GM21619 (cell line): ENCODE measurements at regions not wholly inside any gene's neighbourhood (a gene's known extent, or its start where the extent isn't known, plus 50 kb on each side); places are given as distances from the start of the nearest gene placed in this dataset.
"Not testable (repeated sequence)": the region's sequence is repeated elsewhere in the genome, so short reads cannot be mapped to it uniquely, and the experiment has no call there.

ENCODE experiments used
- ATAC-seq: cut with Tn5 transposase; IDR thresholded peaks from one replicate; pipeline ENCODE4 v1.9.1; 2021; ENCODE audit not compliant: unreplicated experiment

DNA sequence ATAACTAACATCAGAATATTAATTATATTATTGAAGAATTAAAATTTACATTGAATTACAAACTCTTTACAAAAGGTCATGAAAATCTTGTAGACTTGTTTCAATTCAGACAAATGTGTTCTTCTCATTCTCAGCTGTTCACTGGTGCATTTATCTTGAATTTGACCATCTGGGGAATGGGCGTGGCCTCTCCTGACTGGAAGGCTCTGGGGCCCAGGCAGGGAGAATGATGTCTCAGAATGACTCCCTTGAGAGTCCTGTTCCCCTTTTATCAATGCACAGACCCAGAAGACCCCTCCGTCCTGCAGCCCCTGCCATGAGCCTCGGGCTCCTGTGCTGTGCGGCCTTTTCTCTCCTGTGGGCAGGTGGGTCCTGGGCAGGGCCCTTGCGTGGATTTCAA lies 242.2 kb upstream of the PRSS1 start:
- not testable (repeated sequence) for ATAC-seq

DNA sequence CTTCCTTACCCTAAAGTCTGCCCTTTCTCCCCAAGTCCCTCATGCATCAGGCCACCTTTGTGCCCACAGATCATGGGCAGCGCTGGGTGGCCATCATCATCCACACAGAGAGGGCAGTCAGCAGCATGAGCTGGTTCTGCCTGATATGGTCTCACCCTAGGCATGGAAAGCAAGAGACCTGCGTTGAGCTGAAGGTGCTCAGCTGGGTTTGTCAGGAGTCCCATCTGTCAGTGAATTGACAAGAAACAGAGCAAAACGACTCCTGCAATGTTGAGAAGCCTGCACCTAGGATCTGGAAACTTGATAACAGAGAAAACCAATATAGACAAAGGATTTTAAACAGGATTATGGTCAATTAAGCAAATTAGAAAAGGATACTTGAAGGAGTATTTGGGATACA lies 242.7 kb upstream of the PRSS1 start:
- no peak for ATAC-seq

DNA sequence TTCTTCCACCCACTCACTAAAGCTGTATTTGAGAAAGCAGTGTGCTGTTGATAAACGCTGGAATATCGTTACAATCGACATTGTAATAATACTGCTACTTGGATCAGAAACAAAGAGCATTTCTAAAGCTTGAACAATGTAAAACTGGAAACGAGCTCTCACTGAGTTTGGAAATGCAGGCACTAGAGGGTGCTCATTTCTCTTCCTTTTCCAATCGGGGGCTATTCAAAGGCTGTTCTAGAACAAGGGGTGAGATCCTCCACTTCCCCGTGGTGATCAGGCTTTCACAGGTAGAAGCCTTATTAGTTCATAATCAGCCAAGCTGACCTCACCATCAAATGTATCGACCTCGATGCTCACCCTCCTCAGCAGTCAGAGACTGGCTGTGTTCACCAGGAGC lies 245.3 kb upstream of the PRSS1 start:
- not testable (repeated sequence) for ATAC-seq

DNA sequence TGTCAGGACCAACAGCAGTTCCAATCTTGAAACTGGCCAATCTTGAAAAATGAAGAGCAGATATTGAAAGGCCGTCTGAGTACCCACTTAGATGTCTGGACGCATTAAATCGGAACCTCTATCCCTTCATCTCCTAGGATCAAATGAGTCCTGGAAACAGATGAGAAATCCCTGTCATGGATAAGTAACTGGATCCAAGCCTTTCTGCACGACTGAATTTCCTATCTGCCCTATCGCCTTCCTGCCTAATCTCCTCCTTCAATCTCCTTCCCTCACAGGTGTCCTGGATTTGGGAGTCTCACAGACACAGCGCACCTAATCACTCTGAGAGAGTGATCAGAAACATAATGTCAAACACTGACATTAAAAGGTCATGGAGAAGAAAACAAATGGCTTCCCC lies 245.2 kb upstream of the PRSS58 start:
- no peak for ATAC-seq

DNA sequence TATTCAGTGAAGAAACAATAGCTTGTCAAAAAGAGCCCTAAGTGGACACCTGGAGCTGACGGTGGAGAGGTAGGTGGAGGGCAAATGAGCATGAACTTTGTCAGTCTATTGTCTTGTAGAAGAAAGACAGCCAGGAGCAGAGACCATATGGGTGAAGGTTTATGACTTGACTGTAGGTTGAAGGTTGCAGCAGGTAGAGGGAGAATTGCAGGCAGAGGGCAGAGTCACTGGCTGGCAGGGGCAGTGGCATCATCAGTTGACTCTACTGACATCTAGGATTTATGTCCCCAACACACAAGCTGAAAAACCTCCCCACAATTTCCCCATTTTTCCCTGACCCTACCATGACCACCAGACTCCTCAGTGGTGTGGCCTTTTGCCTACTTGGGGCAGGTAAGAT lies 243.6 kb upstream of the PRSS58 start:
- ATAC-seq: no peak

DNA sequence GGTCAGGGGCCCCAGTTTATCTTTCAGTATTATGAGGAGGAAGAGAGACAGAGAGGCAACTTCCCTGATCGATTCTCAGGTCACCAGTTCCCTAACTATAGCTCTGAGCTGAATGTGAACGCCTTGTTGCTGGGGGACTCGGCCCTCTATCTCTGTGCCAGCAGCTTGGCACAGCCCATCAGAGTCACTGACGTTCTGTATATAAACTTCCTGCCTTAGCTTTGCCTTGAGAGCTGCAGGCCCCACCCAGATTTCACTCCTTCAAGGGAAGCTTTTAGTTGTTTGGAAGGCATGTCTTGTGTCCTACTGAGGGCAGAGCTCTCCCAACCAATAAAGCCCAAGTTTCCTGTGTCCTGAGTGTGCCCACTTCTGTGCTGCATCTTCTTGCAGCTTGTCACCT lies 242.5 kb upstream of the PRSS58 start:
- ATAC-seq: no peak

DNA sequence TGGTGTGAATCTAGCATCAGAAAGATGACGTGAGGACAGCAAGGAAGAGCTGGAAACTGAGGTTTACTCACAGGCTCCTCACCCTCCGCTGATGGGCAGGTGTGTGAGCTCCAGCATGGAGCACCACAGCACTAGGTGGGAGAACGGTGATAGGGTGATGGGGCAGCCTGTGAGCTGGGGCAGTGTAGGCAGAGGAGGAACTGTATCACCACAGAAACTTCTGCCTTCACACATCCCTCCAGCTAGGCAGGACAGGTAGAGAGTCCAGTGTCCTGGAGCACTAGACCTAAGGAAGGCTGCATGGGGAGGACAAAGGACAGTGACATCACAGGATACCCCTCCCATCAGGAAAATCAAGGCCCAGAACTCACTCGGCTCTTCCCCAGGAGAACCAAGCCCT lies 241.8 kb upstream of the PRSS58 start:
- ATAC-seq: no peak

DNA sequence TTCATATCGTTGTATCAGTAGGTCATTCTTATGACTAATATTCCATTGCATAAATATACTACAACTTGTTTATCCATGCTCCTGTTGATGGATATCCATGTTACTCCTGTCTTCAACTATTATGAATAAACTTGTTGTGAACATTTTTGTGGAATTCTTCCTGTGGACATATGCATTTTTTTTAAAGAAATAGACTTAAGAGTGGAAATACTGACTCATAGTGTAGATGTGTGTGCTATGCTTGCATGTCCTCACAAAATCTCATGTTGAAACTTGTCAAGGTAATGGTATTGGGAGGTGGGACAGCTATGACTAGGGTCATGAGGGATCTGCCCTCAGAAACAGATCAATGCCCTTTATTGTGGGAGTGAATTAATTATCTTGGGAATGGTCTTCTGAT lies 240.5 kb upstream of the PRSS58 start:
- ATAC-seq: no peak

DNA sequence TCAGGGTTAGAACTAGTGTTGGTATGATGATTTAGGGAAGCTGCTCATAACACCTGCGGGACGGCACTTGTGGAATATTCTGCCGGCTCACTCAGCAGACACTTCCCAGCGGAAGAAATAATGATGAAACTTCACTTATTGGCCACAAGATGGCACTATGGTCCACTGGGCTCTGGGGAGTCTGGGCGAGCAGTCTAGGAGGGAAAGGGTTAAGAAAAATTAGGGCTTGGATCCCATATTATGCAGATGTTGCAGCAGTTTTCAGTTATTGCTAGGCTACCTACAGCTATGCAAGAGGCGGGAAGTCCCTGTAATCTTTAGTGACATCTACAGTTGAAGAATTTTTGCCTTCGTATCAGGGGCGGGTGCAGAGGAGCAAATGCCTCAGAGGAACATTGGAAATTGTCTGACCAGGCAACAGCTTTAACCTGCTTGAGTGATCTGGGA lies 238.7 kb upstream of the PRSS58 start:
- ATAC-seq: no peak

DNA sequence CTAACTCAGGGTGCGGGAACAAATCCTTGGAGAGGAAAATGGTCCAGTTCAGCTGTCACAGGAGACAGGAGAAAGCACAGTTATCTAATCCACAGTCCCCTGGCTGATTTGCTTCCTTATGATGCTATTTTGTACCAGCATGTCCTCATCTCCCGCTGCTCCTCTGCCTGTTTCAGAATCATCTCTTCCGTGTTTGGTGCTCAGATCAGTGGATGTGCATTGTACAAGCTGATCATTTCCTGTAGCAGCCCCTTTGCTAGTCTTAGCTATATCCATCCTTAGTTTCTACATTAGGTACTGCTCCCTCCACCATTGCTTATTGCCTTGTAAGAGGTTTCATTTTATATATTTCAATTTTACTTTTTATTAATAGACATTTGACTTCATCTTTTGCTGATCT lies 238.0 kb upstream of the PRSS58 start:
- ATAC-seq: not testable (repeated sequence)

DNA sequence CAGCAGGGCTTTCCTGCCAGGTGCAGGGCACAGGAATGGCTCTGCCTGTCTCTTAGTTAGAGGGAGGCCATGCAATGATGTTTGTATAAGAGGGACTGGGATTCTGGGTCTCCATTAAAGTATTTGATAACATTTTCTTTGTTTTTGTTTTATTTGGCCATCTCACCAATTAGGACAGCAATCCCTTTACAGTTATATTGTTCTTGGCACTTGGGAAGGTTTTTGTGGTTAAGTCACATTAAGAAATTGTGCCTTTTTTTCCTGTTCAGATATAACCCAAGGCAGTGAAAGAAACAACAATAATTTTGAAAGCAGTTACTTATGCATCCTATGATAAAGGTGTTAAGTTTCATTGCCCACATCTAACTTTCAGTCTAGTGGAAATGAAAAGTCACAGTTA lies 237.4 kb upstream of the PRSS58 start:
- not testable (repeated sequence) for ATAC-seq

DNA sequence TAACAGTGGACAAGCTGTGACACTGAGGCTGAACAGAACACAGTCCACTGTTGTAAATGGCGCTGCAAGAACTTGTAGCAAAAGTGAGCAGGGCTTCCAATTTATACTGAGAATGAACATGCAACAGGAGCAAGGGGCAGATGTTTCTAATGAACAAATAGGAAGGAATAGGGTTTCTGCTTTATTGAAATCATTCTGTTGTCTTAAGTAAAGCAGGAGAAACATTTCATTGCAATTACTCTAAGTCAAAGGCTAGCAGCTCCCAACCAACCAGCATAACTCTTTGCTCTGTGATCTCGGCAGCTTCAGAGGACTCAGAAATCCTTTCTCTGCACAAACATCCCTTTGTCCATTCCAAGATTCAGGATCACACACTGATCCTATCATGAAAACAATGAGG lies 236.2 kb upstream of the PRSS58 start:
- ATAC-seq: no peak

DNA sequence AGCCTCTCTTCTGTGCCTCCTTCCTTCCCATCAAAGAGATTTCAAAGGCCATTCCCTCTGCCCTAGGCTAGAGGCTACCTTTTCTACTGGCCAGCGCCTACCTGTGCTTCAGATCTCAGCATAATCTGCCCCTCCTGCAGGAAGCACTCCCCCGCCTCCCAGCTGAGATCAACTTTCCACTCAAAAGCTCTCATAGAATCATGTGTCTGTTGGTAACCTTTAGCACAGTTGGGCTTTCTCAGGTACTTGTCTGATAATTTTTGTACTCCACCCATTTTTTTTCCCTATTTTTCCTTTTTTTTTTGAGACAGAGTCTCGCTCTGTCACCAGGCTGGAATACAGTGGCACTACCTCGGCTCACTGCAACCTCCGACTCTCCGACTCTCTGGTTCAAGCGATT lies 231.0 kb upstream of the PRSS58 start:
- ATAC-seq: no peak

DNA sequence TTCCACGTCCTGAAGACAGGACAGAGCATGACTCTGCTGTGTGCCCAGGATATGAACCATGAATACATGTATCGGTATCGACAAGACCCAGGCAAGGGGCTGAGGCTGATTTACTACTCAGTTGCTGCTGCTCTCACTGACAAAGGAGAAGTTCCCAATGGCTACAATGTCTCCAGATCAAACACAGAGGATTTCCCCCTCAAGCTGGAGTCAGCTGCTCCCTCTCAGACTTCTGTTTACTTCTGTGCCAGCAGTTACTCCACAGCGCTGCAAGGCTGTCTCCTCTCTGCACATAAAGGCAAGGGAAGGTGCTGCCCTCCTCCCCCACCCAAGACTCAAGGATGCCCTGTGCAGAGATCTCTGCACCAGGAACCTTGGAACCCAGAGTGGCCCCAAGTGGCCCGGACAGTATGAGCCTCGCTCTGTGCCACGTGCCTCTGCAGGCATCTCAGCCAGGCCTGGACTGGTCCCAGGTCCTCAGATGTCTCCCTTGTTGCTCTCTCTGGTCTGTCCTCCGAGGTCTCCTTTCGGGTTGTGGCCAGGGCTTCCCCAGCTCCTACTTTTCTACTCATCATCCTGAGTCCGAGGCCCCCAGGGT lies 230.3 kb upstream of the PRSS58 start:
- no peak for ATAC-seq

DNA sequence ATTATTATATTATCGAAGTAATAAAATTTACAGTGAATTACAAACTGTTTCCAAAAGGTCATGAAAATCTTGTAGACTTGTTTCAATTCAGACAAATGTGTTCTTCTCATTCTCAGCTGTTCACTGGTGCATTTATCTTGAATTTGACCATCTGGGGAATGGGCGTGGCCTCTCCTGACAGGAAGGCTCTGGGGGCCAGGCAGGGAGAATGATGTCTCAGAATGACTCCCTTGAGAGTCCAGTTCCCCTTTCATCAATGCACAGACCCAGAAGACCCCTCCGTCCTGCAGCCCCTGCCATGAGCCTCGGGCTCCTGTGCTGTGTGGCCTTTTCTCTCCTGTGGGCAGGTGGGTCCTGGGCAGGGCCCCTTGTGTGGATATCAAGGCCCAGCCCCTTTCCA lies 229.7 kb upstream of the PRSS58 start:
- ATAC-seq: not testable (repeated sequence)

DNA sequence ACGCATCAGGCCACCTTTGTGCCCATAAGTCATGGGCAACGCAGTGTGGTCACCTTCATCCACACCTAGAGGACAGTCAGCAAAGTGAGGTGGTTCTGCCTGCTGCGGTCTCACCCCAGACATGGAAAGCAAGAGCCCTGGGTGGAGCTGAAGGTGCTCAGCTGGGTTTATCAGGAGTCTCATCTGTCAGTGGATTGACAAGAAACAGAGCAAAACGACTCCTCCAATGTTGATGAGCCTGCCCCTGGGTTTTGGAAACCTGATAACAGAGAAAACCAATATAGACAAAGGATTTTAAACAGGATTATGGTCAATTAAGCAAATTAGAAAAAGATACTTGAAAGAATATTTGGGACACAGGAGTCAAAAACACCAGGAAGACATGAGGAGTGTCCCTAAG lies 229.3 kb upstream of the PRSS58 start:
- no peak for ATAC-seq

DNA sequence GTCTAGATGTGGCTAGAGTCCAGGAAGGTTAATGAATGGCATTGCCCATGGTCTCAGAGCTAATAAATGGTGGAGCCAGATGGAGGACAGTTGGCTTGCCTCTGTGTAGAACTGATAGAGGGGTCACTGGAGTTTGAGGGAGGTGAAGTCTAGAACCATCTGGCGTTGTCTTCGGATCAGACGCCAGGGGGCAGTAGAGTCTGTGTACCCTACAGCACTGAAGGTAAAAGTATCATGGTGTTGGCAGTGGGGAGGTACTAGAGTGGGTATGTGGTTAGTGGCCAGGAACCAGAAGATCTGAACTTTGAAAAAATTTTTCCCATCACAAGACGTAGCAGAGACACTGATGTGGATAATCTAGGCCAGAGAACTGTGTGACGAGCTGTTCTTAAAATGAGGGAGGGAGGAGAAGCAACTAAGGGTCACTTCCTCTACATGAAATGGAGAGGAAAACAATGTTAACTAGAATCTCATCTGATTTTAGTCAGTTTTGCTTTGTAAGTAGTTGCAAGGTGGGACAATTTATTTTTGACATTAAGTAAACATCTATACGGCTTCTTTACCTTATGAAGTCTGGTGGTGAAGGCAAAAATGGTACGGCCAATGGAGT lies 227.9 kb upstream of the PRSS58 start:
- no peak for ATAC-seq

DNA sequence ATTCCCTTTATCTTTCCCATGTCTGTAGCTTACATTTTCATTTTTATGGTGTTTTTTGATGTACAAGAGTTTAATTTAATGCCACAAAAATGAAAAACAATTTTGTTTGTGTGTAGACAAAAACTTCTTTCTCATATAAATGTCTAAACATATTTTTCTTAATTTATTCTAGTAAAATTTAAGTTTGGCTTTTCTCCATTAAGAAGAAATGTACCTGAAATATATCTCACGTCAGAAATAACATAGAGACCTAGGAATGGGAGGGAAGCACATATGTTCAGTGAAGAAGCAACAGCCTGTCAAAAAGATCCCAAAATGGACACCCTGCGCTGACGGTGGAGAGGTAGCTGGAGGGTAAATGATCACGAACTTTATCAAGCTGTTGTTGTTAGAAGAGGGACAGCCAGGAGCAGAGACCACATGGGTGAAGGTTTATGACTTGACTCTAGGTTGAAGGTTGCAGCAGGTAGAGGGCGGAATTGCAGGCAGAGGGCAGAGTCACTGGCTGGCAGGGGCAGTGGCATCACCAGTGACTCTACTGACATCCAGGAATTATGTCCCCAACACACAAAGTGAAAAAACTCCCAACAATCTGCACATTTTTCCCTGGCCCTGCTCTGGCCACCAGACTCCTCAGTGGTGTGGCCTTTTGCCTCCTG lies 225.9 kb upstream of the PRSS58 start:
- ATAC-seq: no peak

DNA sequence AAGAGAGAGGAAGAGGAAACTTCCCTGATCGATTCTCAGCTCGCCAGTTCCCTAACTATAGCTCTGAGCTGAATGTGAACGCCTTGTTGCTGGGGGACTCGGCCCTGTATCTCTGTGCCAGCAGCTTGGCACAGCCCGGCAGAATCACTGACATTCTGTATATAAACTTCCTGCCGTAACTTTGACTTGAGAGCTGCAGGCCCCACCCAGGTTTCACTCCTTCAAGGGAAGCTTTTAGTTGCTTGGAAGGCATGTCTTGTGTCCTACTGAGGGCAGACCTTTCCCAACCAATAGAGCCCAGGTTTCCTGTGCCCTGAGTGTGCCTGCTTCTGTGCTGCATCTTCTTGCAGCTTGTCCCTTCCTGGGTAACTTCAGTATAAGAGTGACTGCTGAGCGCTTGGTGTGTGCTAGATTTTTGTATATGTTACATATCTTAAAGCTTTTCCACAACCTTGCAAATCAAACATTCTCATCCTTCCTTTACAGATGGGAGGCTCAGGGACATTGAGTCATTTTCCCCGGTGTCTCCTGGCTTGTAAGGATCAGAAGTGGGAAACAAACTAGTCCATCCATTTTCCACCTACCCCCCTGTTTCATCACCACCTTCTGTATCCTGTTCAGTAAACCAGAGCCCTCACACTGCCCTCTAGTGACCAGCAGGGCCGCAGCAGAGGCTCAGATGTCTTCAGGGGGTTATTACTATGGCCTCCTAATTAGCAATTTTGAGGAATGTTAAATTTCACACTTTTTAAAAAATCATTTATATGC lies 225.2 kb upstream of the PRSS58 start:
- peak; percentile 61 for ATAC-seq

DNA sequence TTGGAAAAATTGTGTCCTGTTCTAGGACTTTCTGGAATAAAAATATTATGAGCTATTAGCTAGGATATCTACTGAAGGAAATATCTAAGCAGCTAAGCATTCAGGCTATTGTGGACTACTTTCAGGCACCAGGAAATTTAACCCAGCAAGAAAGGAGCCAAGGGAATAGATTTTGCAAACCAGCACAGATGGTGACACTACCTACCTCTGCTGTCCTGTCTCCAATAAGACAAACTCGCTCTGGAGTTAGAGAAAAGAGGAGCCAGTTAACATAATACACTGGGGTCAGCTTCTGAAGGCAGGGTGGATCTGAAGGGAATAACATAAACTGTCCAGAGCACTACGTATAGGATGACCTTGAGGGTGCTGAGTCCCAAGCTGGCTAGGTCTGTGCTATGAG lies 223.7 kb upstream of the PRSS58 start:
- ATAC-seq: no peak

DNA sequence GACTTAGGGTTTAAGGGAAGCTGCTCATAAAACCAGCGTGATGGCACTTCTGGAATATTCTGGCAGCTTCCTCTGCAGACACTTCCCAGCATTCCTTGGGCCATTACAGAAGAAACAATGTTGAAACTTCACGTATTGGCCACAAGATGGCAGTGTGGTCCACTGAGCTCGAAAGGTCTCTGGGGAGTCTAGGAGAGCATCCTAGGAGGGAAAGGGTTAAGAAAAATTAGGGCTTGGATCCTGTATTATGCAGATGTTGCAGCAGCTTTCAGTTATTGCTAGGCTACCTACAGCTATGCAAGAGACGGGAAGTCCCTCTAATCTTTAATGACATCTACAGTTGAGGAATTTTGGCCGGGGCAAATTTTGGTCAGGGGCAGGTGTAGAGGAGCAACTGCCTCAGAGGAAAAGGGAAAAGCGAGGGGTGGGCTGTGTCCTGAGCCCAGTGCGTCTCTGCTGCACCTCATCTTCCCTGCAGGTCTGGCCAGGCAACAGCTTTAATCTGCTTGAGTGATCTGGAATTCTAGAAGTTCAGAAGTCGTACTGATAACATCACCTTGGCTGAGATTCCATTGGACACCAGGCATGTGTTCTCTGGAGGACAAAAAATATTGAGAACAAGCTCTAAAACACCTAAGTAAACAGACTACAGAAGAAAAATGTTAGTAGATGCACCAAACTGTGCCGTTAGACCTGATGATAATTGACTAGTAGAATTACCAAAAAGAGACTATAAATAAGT lies 220.8 kb upstream of the PRSS58 start:
- peak; percentile 75 for ATAC-seq
